MM.1S (cell line): ENCODE measurements at regions not wholly inside any gene's neighbourhood (a gene's known extent, or its start where the extent isn't known, plus 50 kb on each side); places are given as distances from the start of the nearest gene placed in this dataset.

Experiments used
- EZH2 ChIP-seq: fragments of 300-600 bp; sonication (generic); optimal IDR thresholded peaks from 2 replicates; pipeline ENCODE3; 2017; ENCODE audit warnings: low read depth, mild to moderate bottlenecking, antibody characterized with exemption, low read length, mixed read lengths
- TF ChIP-seq, protein P1 (sequence below): fragments of 300-600 bp; sonication (generic); IDR thresholded peaks from 2 replicates; pipeline ENCODE4 v1.5.1; 2016; ENCODE audit warnings: antibody characterized with exemption, low read length, mixed read lengths

DNA sequence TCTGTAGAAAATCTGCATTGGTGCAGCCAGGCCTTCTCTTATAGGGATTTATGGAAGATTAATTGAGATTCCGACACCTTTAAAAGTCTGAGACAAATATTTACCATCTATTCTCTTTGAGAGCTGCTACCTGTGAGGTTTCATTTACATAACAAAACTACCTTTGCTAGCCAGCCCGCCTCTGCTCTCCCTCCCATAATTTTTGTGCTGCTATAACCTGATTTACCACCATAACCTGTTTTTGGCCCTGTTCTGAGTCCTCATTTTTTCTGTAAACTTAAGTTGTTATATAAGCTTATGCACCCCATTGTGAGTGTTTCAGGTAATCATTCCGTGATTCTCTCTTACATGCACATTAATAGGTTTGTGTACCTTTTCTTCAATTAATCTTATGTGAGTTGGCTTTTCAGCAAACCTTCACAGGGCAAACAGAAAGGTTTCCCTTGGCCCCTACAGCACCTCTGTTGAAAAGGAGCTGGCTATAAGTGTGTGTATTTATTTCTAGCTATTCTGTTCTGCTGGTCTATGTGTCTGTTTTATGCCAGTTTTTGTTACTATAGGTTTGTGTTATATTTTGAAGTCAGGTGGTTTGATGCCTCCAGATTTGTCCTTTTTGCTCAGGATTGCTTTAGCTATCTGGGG, 114.9 kb upstream of the XIRP2 start:
- TF ChIP-seq, protein P1, sequence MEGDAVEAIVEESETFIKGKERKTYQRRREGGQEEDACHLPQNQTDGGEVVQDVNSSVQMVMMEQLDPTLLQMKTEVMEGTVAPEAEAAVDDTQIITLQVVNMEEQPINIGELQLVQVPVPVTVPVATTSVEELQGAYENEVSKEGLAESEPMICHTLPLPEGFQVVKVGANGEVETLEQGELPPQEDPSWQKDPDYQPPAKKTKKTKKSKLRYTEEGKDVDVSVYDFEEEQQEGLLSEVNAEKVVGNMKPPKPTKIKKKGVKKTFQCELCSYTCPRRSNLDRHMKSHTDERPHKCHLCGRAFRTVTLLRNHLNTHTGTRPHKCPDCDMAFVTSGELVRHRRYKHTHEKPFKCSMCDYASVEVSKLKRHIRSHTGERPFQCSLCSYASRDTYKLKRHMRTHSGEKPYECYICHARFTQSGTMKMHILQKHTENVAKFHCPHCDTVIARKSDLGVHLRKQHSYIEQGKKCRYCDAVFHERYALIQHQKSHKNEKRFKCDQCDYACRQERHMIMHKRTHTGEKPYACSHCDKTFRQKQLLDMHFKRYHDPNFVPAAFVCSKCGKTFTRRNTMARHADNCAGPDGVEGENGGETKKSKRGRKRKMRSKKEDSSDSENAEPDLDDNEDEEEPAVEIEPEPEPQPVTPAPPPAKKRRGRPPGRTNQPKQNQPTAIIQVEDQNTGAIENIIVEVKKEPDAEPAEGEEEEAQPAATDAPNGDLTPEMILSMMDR: no peak
- TF ChIP-seq EZH2: no peak
